PC-9 (cell line): ENCODE measurements at regions not wholly inside any gene's neighbourhood (a gene's known extent, or its start where the extent isn't known, plus 50 kb on each side); places are given as distances from the start of the nearest gene placed in this dataset.

Experiments
- BruUV-seq: library from RNA; stranded (reverse); fragments of 400-500 nt; replicated peaks from 2 replicates; lab custom pipeline; 2021; lab: Mats Ljungman, UMichigan
- CTCF ChIA-PET: fragments of 300-600 bp; sonication (Branson Sonifier 250); formaldehyde crosslinking; loops from one replicate; lab custom pipeline; 2022; ENCODE audit warnings: antibody characterized with exemption; lab: Charles Lee
- POLR2A ChIA-PET: fragments of 300-600 bp; sonication (Branson Sonifier 250); formaldehyde crosslinking; loops from one replicate; lab custom pipeline; 2022; ENCODE audit warnings: antibody characterized with exemption; ENCODE audit not compliant: unreplicated experiment; lab: Charles Lee
- DNase-seq, 2 experiments: peaks; one replicate each; pipeline versions ENCODE4 v3.0.0 to v3.0.0-alpha.2; 2015 to 2022; ENCODE audit warnings: mixed read lengths in 1 of 2
- H2AFZ ChIP-seq: fragments of 200-600 bp; sonication (generic); 2 replicates; pipeline ENCODE4 v1.8.1; 2017; ENCODE audit warnings: antibody characterized with exemption
- H3F3A ChIP-seq: fragments of 200-600 bp; sonication (generic); 2 replicates; pipeline ENCODE4 v1.8.1; 2017; ENCODE audit warnings: antibody characterized with exemption, mild to moderate bottlenecking, low read depth; ENCODE audit not compliant: insufficient read depth
- H3K27ac ChIP-seq: fragments of 200-600 bp; sonication (generic); 2 replicates; pipeline ENCODE4 v1.6.1; 2016; ENCODE audit warnings: mixed run types
- H3K27me3 ChIP-seq: fragments of 200-600 bp; sonication (generic); 2 replicates; pipeline ENCODE4 v1.6.1; 2016; ENCODE audit warnings: low read depth, mixed run types; ENCODE audit not compliant: insufficient read depth
- H3K36me3 ChIP-seq: fragments of 200-600 bp; sonication (generic); 2 replicates; pipeline ENCODE4 v1.6.1; 2016; ENCODE audit warnings: low read depth, mixed run types
- H3K4me1 ChIP-seq: fragments of 200-600 bp; sonication (generic); replicated peaks from 2 replicates; pipeline ENCODE4 v1.6.1; 2016; ENCODE audit warnings: mixed run types; ENCODE audit not compliant: insufficient read depth
- H3K4me2 ChIP-seq: fragments of 200-600 bp; sonication (generic); 2 replicates; pipeline ENCODE4 v1.6.1; 2017; ENCODE audit warnings: mixed run types
- H3K4me3 ChIP-seq: fragments of 200-600 bp; sonication (generic); 2 replicates; pipeline ENCODE4 v1.6.1; 2016; ENCODE audit warnings: mixed run types
- H3K79me2 ChIP-seq: fragments of 200-600 bp; sonication (generic); 2 replicates; pipeline ENCODE4 v1.6.1; 2017; ENCODE audit warnings: low read depth, mixed run types
- H3K9me2 ChIP-seq: fragments of 200-600 bp; sonication (generic); 2 replicates; pipeline ENCODE4 v1.8.1; 2017; ENCODE audit warnings: mild to moderate bottlenecking; ENCODE audit not compliant: insufficient read depth
- H3K9me3 ChIP-seq: fragments of 200-600 bp; sonication (generic); 2 replicates; pipeline ENCODE4 v1.8.1; 2016; ENCODE audit warnings: low read depth; ENCODE audit not compliant: insufficient read depth
- H4K20me1 ChIP-seq: fragments of 200-600 bp; sonication (generic); 2 replicates; pipeline ENCODE4 v1.8.1; 2017; ENCODE audit not compliant: insufficient read depth
- EZH2 ChIP-seq: fragments of 200-600 bp; sonication (generic); IDR thresholded peaks from 2 replicates; pipeline ENCODE4 v1.8.0; 2017; ENCODE audit warnings: antibody characterized with exemption, low read depth
- intact Hi-C: fragments of 100-400 bp; cut with micrococcal nuclease; formaldehyde crosslinking; loops from one replicate; pipeline ENCODE4 v1.10.0; 2022; ENCODE audit not compliant: unreplicated experiment
- TF ChIP-seq, protein P1 (sequence below): fragments of 200-600 bp; sonication (generic); conservative IDR thresholded peaks from 2 replicates; pipeline ENCODE4 v1.6.1; 2017; ENCODE audit warnings: mixed run types, antibody characterized with exemption, mild to moderate bottlenecking, moderate library complexity

DNA sequence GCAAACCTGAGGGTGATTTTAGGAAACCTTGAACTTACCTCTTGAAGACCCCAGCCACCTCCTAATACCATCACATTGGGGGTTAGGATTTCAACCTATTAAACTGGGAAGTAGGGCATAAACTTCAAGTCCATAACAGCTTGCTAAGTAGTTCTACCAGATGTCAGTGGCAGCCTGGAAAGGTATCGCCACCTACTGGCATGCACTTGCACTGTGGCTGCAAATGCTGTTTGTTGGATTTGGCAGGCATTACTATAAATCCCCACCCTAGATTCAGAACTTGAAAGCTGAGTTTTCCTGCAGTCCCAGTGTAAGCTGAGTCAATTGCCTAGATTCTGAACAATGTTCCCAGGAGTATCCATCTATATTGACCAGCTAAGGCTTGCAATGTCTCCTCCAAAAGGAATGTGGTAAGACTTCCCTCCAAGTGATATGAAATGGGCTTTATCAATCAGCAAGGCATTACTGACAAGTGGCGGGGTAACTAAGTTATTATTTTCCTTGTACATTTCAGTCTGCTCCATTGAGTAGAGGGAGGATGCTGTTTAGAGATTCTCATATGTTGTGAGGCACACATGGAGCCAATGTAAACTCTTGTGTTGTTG lies 474.5 kb downstream of the PTPRC start:
- Histone ChIP-seq H3K27ac (no peak overlapping the region), H3K79me2 (no peaks in the 10 kb centered on the region), H3K9me2 (0 out of 2 replicates have a peak, but pooled peaks cover 4% of the 10 kb centered on the region), H4K20me1 (no peaks in the 10 kb centered on the region), H3K4me1 (no peaks in the 10 kb centered on the region), H3K27me3 (no peaks in the 10 kb centered on the region), H3K9me3 (0 out of 2 replicates have a peak, but pooled peaks cover 4% of the 10 kb centered on the region), H3K36me3 (no peaks in the 10 kb centered on the region), H3K4me3 (no peak overlapping the region), H3F3A (no peaks in the 10 kb centered on the region), H2AFZ (no peak overlapping the region), H3K4me2 (no peak overlapping the region)
- ChIA-PET CTCF (no interaction called here), POLR2A (no interaction called here)
- no TSS peak for BruUV-seq
- intact Hi-C loops = loop anchor here (1.0 kb wide), 1 partner anchor 342 kb away; no protein-coding TSS in a partner anchor
- DNase-seq = peak in 1 of 2 experiments; percentile 20
- TF ChIP-seq, protein P1, sequence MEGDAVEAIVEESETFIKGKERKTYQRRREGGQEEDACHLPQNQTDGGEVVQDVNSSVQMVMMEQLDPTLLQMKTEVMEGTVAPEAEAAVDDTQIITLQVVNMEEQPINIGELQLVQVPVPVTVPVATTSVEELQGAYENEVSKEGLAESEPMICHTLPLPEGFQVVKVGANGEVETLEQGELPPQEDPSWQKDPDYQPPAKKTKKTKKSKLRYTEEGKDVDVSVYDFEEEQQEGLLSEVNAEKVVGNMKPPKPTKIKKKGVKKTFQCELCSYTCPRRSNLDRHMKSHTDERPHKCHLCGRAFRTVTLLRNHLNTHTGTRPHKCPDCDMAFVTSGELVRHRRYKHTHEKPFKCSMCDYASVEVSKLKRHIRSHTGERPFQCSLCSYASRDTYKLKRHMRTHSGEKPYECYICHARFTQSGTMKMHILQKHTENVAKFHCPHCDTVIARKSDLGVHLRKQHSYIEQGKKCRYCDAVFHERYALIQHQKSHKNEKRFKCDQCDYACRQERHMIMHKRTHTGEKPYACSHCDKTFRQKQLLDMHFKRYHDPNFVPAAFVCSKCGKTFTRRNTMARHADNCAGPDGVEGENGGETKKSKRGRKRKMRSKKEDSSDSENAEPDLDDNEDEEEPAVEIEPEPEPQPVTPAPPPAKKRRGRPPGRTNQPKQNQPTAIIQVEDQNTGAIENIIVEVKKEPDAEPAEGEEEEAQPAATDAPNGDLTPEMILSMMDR = peak; percentile 70
- no peak for TF ChIP-seq EZH2

DNA sequence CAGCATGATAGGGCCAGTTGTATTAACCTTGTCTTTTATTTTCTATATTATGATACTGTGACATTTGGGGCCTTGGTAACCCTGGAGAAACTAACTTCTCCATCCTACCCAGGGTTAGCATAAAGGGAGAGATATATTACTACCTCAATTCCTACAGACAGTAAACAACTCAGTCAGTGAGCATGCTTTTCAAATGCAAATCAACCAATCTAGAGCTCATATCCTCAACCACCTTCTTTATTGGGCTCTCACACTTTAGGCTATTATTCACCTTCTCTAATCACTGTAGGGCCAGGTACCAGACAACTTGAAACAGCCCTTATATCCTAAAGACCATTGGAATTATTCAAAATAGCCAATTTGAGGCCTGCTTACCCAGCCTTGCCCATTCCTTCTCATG lies 477.6 kb downstream of the PTPRC start:
- Histone ChIP-seq H3K27ac (no peak overlapping the region), H3K9me2 (peaks cover 2% of the 10 kb centered on the region; the same call in 1 of the 2 replicates), H3K79me2 (no peaks in the 10 kb centered on the region), H3K36me3 (no peaks in the 10 kb centered on the region), H3K4me1 (no peaks in the 10 kb centered on the region), H3K4me3 (no peak overlapping the region), H4K20me1 (no peaks in the 10 kb centered on the region), H3K27me3 (no peaks in the 10 kb centered on the region), H3K9me3 (no peaks in the 10 kb centered on the region), H3F3A (no peaks in the 10 kb centered on the region), H2AFZ (no peak overlapping the region), H3K4me2 (no peak overlapping the region)
- TF ChIP-seq, protein P1 = no peak
- TF ChIP-seq EZH2 = no peak
- DNase-seq = no peak
- BruUV-seq = no TSS peak
- intact Hi-C loops = no loop called here
- ChIA-PET POLR2A (no interaction called here), CTCF (no interaction called here)

DNA sequence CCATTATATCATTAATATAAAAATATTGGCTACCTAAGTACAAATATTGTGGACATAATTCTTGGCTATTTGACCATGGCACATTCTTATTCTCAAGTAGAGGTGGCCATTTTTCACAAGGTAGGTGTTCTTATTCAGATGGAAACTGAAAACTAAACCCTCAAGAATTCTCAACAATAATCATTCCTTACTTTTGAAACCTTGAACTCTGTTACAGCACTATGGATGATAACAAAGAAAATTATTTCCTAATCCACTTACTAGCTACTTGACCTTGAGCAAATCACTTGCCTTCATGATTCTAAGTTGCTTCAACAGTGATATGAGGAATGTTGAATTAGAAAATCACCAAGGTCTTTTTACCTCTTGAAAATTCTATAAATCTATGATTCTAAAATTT lies 482.2 kb downstream of the PTPRC start:
- Histone ChIP-seq H3K9me2 (peaks cover 3% of the 10 kb centered on the region; the same call in 1 of the 2 replicates), H3K27ac (no peak overlapping the region), H3K4me2 (no peak overlapping the region), H3F3A (no peaks in the 10 kb centered on the region), H3K4me1 (no peaks in the 10 kb centered on the region), H3K4me3 (no peak overlapping the region), H3K79me2 (no peaks in the 10 kb centered on the region), H3K27me3 (no peaks in the 10 kb centered on the region), H3K9me3 (0 out of 2 replicates have a peak, but pooled peaks cover 4% of the 10 kb centered on the region), H2AFZ (no peak overlapping the region), H3K36me3 (no peaks in the 10 kb centered on the region), H4K20me1 (no peaks in the 10 kb centered on the region)
- TF ChIP-seq, protein P1 = no peak
- no peak for TF ChIP-seq EZH2
- BruUV-seq = no TSS peak
- POLR2A ChIA-PET = no interaction called here
- no peak for DNase-seq
- CTCF ChIA-PET = interaction anchor here (0.6 kb wide), 1 partner anchor 541 kb away, joined by 3 read pairs; no protein-coding TSS in a partner anchor
- intact Hi-C loops = no loop called here
